MCF 10A (cell line): ENCODE measurements at regions not wholly inside any gene's neighbourhood (a gene's known extent, or its start where the extent isn't known, plus 50 kb on each side); places are given as distances from the start of the nearest gene placed in this dataset.

Experiments
- BruUV-seq: library from RNA; stranded (reverse); fragments of 400-500 nt; replicated peaks from 2 replicates; lab custom pipeline; 2021; lab: Mats Ljungman, UMichigan
- CTCF ChIA-PET: fragments of 300-600 bp; sonication (Branson Sonifier 250); formaldehyde crosslinking; extraction: SDS; loops from one replicate; lab custom pipeline; 2021; ENCODE audit warnings: antibody characterized with exemption, inconsistent platforms; lab: Yijun Ruan, JAX
- POLR2A ChIA-PET: fragments of 300-600, 350-650 bp; sonication (Branson Sonifier 250); formaldehyde crosslinking; extraction: SDS; loops from one replicate; lab custom pipeline; 2020; ENCODE audit warnings: antibody characterized with exemption, inconsistent platforms; lab: Yijun Ruan, JAX
- DNase-seq: peaks from one replicate; pipeline ENCODE4 v3.0.0-alpha.2; 2018; ENCODE audit not compliant: unreplicated experiment
- H3K27ac Mint-ChIP-seq: one replicate; pipeline ENCODE4 v1.8.0; 2022; ENCODE audit warnings: mild to moderate bottlenecking, low read depth, mixed read lengths; ENCODE audit not compliant: unreplicated experiment
- H3K27me3 Mint-ChIP-seq: one replicate; pipeline ENCODE4 v1.8.0; 2022; ENCODE audit warnings: mixed read lengths; ENCODE audit not compliant: insufficient read depth, unreplicated experiment
- H3K36me3 Mint-ChIP-seq: one replicate; pipeline ENCODE4 v1.8.0; 2022; ENCODE audit warnings: mild to moderate bottlenecking, moderate library complexity, mixed read lengths; ENCODE audit not compliant: insufficient read depth, unreplicated experiment
- H3K4me1 Mint-ChIP-seq: one replicate; pipeline ENCODE4 v1.8.0; 2022; ENCODE audit warnings: mixed read lengths; ENCODE audit not compliant: insufficient read depth, unreplicated experiment
- H3K4me3 Mint-ChIP-seq: one replicate; pipeline ENCODE4 v1.8.0; 2022; ENCODE audit warnings: mild to moderate bottlenecking, moderate library complexity, mixed read lengths; ENCODE audit not compliant: unreplicated experiment
- H3K9me3 Mint-ChIP-seq: one replicate; pipeline ENCODE4 v1.8.0; 2022; ENCODE audit warnings: mixed read lengths; ENCODE audit not compliant: unreplicated experiment
- intact Hi-C: fragments of 100-400 bp; cut with micrococcal nuclease; formaldehyde crosslinking; loops from 2 replicates; pipeline ENCODE4 v1.14.1; 2022
- TF ChIP-seq, protein P1 (sequence below): fragments of 200-600 bp; IDR thresholded peaks from one replicate; pipeline ENCODE4 v1.8.0; 2022; ENCODE audit warnings: antibody characterized with exemption, mild to moderate bottlenecking; ENCODE audit not compliant: unreplicated experiment

DNA sequence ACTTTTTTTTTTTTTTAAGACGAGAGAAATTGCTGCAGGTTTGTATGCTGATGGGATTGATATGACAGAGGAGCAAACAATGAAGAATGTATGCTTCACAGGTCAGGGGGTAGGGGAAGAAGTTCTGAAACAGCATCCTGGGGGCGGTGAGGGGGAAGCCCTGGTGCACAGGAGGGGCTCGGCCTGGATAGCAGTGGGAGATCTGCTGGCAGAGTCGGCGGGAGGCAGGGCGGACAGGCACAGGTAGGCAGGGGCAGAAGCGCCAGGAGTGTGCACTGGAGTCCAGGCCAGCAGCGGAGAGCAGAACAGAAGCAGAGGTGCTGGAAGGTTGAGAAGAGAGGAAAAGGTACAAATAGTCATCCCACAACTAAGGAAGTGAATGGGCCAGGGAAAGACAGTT, 175.4 kb downstream of the SNX10 start:
- no peak overlapping the region for H3K4me3 Mint-ChIP-seq
- intact Hi-C loops: no loop called here
- ChIA-PET POLR2A (no interaction called here), CTCF (no interaction called here)
- no peaks in the 10 kb centered on the region for H3K36me3 Mint-ChIP-seq
- H3K27ac Mint-ChIP-seq: no peak overlapping the region
- DNase-seq: no peak
- H3K4me1 Mint-ChIP-seq: peaks cover 5% of the 10 kb centered on the region
- H3K9me3 Mint-ChIP-seq: no peaks in the 10 kb centered on the region
- no peaks in the 10 kb centered on the region for H3K27me3 Mint-ChIP-seq
- no TSS peak for BruUV-seq
- TF ChIP-seq, protein P1, sequence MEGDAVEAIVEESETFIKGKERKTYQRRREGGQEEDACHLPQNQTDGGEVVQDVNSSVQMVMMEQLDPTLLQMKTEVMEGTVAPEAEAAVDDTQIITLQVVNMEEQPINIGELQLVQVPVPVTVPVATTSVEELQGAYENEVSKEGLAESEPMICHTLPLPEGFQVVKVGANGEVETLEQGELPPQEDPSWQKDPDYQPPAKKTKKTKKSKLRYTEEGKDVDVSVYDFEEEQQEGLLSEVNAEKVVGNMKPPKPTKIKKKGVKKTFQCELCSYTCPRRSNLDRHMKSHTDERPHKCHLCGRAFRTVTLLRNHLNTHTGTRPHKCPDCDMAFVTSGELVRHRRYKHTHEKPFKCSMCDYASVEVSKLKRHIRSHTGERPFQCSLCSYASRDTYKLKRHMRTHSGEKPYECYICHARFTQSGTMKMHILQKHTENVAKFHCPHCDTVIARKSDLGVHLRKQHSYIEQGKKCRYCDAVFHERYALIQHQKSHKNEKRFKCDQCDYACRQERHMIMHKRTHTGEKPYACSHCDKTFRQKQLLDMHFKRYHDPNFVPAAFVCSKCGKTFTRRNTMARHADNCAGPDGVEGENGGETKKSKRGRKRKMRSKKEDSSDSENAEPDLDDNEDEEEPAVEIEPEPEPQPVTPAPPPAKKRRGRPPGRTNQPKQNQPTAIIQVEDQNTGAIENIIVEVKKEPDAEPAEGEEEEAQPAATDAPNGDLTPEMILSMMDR: no peak

DNA sequence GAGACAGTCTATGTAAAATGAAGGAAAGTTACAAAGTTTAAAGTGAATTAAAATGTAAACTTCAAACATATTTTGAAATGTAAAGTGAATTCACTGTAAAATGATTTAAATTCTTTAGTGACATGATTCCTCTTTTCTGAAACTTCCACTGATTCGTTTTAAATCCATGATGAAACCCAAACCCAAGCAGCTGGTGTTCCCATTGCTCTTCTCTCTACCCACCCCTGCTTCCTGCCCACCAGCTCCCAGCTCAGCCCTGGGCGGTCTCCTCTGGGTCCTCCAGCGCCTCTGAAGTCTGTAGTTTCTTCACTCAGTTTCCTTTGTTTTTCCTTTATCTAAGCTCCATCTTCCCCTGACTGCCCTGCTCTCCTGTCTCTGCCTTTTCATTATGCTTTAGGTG, 175.9 kb downstream of the SNX10 start:
- CTCF ChIA-PET: interaction anchor here (0.6 kb wide), 2 partner anchors 252 to 363 kb away, joined by 3 read pairs; no protein-coding TSS in a partner anchor
- Mint-ChIP-seq H3K27me3 (no peaks in the 10 kb centered on the region), H3K27ac (no peak overlapping the region), H3K4me3 (no peak overlapping the region), H3K36me3 (no peaks in the 10 kb centered on the region), H3K9me3 (no peaks in the 10 kb centered on the region), H3K4me1 (peaks cover 5% of the 10 kb centered on the region)
- intact Hi-C loops: no loop called here
- POLR2A ChIA-PET: no interaction called here
- DNase-seq: no peak
- TF ChIP-seq, protein P1: no peak
- no TSS peak for BruUV-seq

DNA sequence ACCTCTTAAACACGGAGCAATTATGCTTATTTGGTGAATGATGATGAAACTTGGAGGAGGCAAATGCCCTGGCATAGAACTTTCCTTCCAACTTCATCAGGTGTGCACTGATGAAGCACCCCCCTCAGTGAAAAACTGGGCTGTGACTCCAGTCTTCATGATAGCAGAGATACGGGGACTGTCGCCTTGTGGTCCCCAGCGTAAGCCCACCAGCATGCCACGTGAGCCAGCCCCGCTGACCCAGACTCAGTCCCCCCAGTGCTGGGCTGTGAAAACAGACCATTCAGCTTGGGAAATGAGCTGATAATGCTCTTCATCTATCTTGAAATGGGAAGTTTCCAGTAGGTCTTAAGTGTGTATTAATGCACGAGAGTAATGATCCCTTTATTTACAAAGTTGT, 177.0 kb downstream of the SNX10 start:
- Mint-ChIP-seq H3K9me3 (no peaks in the 10 kb centered on the region), H3K27ac (no peak overlapping the region), H3K27me3 (no peaks in the 10 kb centered on the region), H3K4me3 (no peak overlapping the region), H3K4me1 (peaks cover 5% of the 10 kb centered on the region), H3K36me3 (no peaks in the 10 kb centered on the region)
- intact Hi-C loops: no loop called here
- CTCF ChIA-PET: interaction anchor here (0.6 kb wide), 1 partner anchor 140 kb away, joined by 3 read pairs; no protein-coding TSS in a partner anchor
- BruUV-seq: no TSS peak
- TF ChIP-seq, protein P1: no peak
- POLR2A ChIA-PET: interaction anchor here (1.1 kb wide), 1 partner anchor 22 kb away, joined by 3 read pairs; no protein-coding TSS in a partner anchor
- no peak for DNase-seq

DNA sequence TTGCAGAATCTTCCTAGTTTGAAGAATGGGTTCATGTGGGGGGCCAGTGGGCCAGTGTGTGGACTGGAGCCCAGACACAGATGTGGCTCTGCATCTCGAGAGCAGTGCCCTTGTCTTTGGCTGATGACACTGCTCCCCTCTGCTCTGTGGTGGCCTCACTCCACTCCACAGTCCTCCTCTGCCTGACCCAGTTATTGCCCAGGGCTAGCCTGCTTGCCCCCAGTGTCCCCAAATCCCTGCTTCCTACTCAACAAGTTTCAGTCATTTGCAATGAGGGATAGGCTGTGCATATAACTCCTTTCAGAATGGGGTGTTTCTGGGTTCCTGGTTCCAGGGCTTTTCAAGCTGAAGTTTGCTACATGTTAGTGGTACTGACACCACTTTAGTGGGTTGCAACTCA, 177.5 kb downstream of the SNX10 start:
- BruUV-seq: no TSS peak
- intact Hi-C loops: no loop called here
- no peaks in the 10 kb centered on the region for H3K36me3 Mint-ChIP-seq
- peaks cover under 1% of the 10 kb centered on the region for H3K4me1 Mint-ChIP-seq
- DNase-seq: no peak
- no peak overlapping the region for H3K4me3 Mint-ChIP-seq
- TF ChIP-seq, protein P1: no peak
- no peak overlapping the region for H3K27ac Mint-ChIP-seq
- CTCF ChIA-PET: no interaction called here
- POLR2A ChIA-PET: interaction anchor here (0.6 to 1.1 kb wide), 2 partner anchors 21 to 30 kb away, joined by 3 read pairs; no protein-coding TSS in a partner anchor
- H3K27me3 Mint-ChIP-seq: no peaks in the 10 kb centered on the region
- no peaks in the 10 kb centered on the region for H3K9me3 Mint-ChIP-seq
